ENCODE measurements at regions not wholly inside any gene's neighbourhood (a gene's known extent, or its start where the extent isn't known, plus 50 kb on each side); places are given as distances from the start of the nearest gene placed in this dataset.
"Not testable (repeated sequence)": the region's sequence is repeated elsewhere in the genome, so short reads cannot be mapped to it uniquely, and the experiment has no call there.

DNA sequence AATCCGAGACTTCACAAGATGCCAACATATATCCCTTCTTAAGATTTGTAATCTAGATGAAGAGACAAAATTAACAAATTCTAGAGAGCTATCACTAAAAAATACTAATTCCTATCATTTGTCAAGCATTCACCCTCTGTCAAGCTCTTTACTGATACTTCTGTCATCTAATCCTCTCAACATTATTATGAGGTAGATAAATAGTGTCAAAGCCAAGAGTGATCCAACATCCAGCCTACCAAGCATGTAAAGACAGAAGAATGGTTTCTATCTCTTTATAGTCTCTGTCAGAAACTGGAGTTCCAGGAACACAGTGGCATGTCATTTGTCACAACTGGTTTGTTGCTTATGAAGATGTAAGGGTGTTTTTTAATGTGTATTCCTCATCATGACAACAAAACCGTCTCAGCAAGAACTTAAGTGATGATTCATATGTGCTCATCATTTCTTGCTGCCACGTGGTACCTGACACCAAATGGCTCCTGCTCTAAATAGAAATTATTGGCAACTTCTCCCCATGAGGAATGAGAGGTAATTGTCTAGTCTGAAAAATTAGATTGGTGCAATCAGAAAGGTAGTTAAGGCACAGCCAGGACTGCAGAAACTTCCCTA lies 196.8 kb downstream of the TOX3 start:
- H3K27ac Mint-ChIP-seq, result no peak overlapping the region
- DNase-seq, result no peak
- H3K4me1 Mint-ChIP-seq (ENCODE audit: low read depth), result no peaks in the 10 kb centered on the region
- no peaks in the 10 kb centered on the region for H3K36me3 Mint-ChIP-seq (ENCODE audit: low read depth)
- H3K9me3 Mint-ChIP-seq, result peaks cover 24% of the 10 kb centered on the region
- no peak overlapping the region for H3K4me3 Mint-ChIP-seq
- H3K27me3 Mint-ChIP-seq, result no peaks in the 10 kb centered on the region

- no peak for DNase-seq
- Mint-ChIP-seq H3K27me3 (no peaks in the 10 kb centered on the region), H3K27ac (no peak overlapping the region), H3K4me3 (no peak overlapping the region), H3K9me3 (peaks cover 20% of the 10 kb centered on the region), H3K4me1 (ENCODE audit: low read depth) (no peaks in the 10 kb centered on the region), H3K36me3 (ENCODE audit: low read depth) (no peaks in the 10 kb centered on the region)
Measured at GRCh38 chr16:52346709-52347108, 200.2 kb downstream of the TOX3 start.

DNA sequence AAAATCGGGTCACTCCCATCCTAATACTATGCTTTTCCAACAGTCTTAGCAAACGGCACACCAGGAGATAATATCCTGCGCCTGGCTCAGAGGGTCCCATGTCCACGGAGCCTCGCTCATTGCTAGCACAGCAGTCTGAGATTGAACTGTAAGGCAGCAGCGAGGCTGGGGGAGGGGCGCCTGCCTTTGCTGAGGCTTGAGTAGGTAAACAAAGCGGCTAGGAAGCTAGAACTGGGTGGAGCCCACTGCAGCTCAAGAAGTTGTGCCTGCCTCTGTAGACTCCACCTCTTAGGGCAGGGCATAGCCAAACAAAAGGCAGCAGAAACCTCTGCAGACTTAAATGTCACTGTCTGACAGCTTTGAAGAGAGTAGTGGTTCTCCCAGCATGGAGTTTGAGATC lies 213.3 kb downstream of the TOX3 start:
- peaks cover 14% of the 10 kb centered on the region for H3K9me3 Mint-ChIP-seq
- H3K27ac Mint-ChIP-seq; H3K4me1 Mint-ChIP-seq (ENCODE audit: low read depth); H3K27me3 Mint-ChIP-seq; H3K36me3 Mint-ChIP-seq (ENCODE audit: low read depth); DNase-seq; H3K4me3 Mint-ChIP-seq: not testable (repeated sequence)

DNA sequence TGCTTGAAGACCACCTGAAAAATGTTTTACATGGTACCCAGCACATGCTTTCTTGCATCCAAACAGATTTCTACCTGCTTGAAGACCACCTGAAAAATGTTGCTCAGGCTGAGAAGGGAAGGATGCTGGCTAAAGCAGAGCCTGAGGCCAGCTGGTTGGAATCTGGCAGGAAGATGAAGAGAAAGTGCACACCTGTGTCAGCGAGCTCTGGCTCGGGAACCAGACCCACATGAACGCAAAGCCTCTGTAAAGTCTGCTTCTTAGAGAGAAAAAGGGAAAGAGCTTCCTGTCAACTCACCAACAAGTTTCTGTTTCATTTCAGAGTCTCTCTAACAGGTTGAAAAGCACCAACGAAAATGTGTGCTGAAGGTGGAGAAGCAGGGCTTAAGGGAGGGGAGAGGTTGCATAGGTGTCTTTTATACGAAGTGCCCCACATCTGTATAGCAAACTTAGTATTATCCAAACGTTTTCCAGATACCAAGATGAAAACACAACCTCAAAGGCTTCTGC lies 226.0 kb downstream of the TOX3 start:
- no peaks in the 10 kb centered on the region for H3K4me1 Mint-ChIP-seq (ENCODE audit: low read depth)
- H3K36me3 Mint-ChIP-seq (ENCODE audit: low read depth), result no peaks in the 10 kb centered on the region
- H3K4me3 Mint-ChIP-seq, result no peak overlapping the region
- H3K27me3 Mint-ChIP-seq, result no peaks in the 10 kb centered on the region
- peaks cover 12% of the 10 kb centered on the region for H3K9me3 Mint-ChIP-seq
- no peak overlapping the region for H3K27ac Mint-ChIP-seq
- DNase-seq, result no peak

- Mint-ChIP-seq H3K27me3 (no peaks in the 10 kb centered on the region), H3K36me3 (ENCODE audit: low read depth) (no peaks in the 10 kb centered on the region), H3K4me1 (ENCODE audit: low read depth) (no peaks in the 10 kb centered on the region), H3K27ac (no peak overlapping the region), H3K9me3 (peaks cover 12% of the 10 kb centered on the region), H3K4me3 (no peak overlapping the region)
- DNase-seq, result no peak
Measured at GRCh38 chr16:52318302-52319009, 228.5 kb downstream of the TOX3 start.

DNA sequence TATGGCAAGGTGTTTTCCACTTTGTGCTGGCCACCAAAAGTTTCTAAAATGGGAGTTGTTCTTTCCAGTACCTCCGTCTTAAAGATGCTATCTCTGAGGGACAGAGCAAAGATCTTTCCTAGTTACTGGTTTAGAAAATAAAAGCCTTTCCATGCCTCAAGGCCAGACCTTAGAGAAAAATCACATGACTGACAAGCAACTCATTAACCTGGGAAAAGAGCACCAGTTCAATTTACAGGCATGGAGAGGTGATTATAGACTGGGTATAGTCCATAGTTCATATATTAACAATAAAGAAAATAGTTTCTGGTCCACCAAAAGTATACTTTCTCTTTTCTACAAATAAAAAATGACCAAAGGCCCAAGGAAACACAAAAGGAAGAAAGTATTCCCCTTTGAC lies 230.7 kb downstream of the TOX3 start:
- no peaks in the 10 kb centered on the region for H3K27me3 Mint-ChIP-seq
- peaks cover 3% of the 10 kb centered on the region for H3K9me3 Mint-ChIP-seq
- no peak for DNase-seq
- no peak overlapping the region for H3K4me3 Mint-ChIP-seq
- H3K27ac Mint-ChIP-seq, result no peak overlapping the region
- no peaks in the 10 kb centered on the region for H3K36me3 Mint-ChIP-seq (ENCODE audit: low read depth)
- no peaks in the 10 kb centered on the region for H3K4me1 Mint-ChIP-seq (ENCODE audit: low read depth)

DNA sequence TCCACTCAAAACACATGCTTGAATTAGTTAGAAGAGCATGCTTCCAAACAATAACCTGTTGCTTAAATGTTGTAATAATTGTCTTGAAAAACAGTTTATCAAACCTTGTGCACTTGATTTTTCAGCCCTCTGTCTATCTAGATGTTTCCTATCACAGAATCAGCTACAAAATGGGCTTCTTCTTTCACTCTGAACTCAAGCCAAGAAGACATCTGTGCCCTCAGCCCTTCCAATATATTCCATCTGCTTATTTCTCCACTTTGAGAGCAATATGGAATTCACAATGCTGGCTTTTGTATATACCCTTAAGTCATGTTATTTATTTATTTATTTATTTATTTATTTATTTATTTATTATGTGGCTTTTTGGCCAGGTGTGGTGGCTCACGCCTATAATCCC lies 234.2 kb downstream of the TOX3 start:
- Mint-ChIP-seq H3K27me3 (no peaks in the 10 kb centered on the region), H3K36me3 (ENCODE audit: low read depth) (no peaks in the 10 kb centered on the region)

GRCh38 chr16:52309446-52310416 lies 237.2 kb downstream of the TOX3 start:
- Mint-ChIP-seq H3K27me3 (no peaks in the 10 kb centered on the region), H3K4me1 (ENCODE audit: low read depth) (no peaks in the 10 kb centered on the region), H3K4me3 (no peak overlapping the region), H3K9me3 (peaks cover 4% of the 10 kb centered on the region), H3K27ac (no peak overlapping the region), H3K36me3 (ENCODE audit: low read depth) (no peaks in the 10 kb centered on the region)
- no peak for DNase-seq

More for the DNA sequence above, 234.2 kb downstream of the TOX3 start:
- no peaks in the 10 kb centered on the region for H3K4me1 Mint-ChIP-seq (ENCODE audit: low read depth)
- peaks cover 4% of the 10 kb centered on the region for H3K9me3 Mint-ChIP-seq
- no peak overlapping the region for H3K4me3 Mint-ChIP-seq
- DNase-seq, result no peak
- no peak overlapping the region for H3K27ac Mint-ChIP-seq

- DNase-seq, result no peak
- Mint-ChIP-seq H3K9me3 (peaks cover 4% of the 10 kb centered on the region), H3K27me3 (no peaks in the 10 kb centered on the region), H3K36me3 (ENCODE audit: low read depth) (no peaks in the 10 kb centered on the region), H3K27ac (no peak overlapping the region), H3K4me3 (no peak overlapping the region), H3K4me1 (ENCODE audit: low read depth) (no peaks in the 10 kb centered on the region)
Measured at GRCh38 chr16:52308051-52308450, 238.9 kb downstream of the TOX3 start.

DNA sequence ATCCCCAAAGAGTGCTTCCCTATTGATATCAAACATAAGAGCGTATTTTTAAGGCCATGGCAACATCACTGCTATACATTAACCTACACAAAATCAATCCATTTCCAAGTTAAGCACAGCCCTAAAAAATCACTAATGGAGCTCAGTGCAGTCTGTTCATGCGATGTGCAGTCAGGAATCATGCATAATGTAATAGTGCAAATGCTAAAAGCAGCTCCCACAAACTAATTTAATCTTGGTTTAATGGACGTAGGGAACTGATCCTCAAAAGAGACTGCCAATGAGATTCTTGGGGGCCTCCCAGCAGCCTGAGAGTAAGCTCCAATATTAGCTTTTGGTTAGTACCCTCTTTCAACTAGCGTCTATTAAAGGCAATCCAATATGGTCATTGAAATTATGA lies 245.9 kb downstream of the TOX3 start:
- H3K4me3 Mint-ChIP-seq, result no peak overlapping the region

GRCh38 chr16:52298769-52299168 lies 248.2 kb downstream of the TOX3 start:
- no peaks in the 10 kb centered on the region for H3K4me1 Mint-ChIP-seq (ENCODE audit: low read depth)
- DNase-seq, result no peak
- H3K36me3 Mint-ChIP-seq (ENCODE audit: low read depth), result no peaks in the 10 kb centered on the region
- no peak overlapping the region for H3K27ac Mint-ChIP-seq
- H3K27me3 Mint-ChIP-seq, result no peaks in the 10 kb centered on the region
- H3K9me3 Mint-ChIP-seq, result peaks cover 13% of the 10 kb centered on the region
- H3K4me3 Mint-ChIP-seq, result no peak overlapping the region

More for the DNA sequence above, 245.9 kb downstream of the TOX3 start:
- no peaks in the 10 kb centered on the region for H3K36me3 Mint-ChIP-seq (ENCODE audit: low read depth)
- no peaks in the 10 kb centered on the region for H3K4me1 Mint-ChIP-seq (ENCODE audit: low read depth)
- no peak for DNase-seq
- no peak overlapping the region for H3K27ac Mint-ChIP-seq
- H3K9me3 Mint-ChIP-seq, result peaks cover 10% of the 10 kb centered on the region
- H3K27me3 Mint-ChIP-seq, result no peaks in the 10 kb centered on the region

DNA sequence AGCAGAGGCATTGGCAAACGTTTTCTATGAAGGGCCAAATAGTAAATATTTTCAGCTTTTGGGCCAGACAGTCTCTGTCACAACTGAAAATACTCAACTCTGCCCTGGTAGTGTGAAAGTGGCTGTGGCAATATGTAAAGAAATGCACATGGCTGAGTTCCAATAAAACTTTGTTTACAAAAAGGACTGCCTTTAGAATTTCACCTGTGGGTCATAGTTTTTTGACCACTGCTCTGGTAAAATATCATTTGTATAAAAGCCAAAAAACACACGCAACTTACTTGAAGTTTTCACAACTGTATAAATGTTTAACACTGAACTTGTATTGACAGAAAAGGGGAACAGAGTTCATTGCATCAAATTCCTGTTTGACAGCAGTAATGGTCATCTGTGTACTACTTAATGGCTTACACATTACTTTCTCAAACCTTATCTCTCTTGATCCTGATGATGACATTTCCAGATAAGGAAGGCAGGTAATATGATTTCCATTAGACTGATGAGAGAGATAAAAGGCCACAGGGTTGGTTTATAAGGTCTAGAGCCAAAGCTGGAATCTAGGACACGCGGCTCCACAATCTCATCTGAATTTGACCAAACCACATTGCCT lies 250.1 kb downstream of the TOX3 start:
- H3K9me3 Mint-ChIP-seq; H3K4me3 Mint-ChIP-seq; H3K27me3 Mint-ChIP-seq; H3K27ac Mint-ChIP-seq; DNase-seq; H3K36me3 Mint-ChIP-seq (ENCODE audit: low read depth); H3K4me1 Mint-ChIP-seq (ENCODE audit: low read depth): not testable (repeated sequence)

- Mint-ChIP-seq H3K4me3 (no peak overlapping the region), H3K27me3 (no peaks in the 10 kb centered on the region), H3K9me3 (peaks cover 5% of the 10 kb centered on the region), H3K27ac (no peak overlapping the region), H3K4me1 (ENCODE audit: low read depth) (no peaks in the 10 kb centered on the region), H3K36me3 (ENCODE audit: low read depth) (no peaks in the 10 kb centered on the region)
- DNase-seq, result no peak
Measured at GRCh38 chr16:52296076-52296475, 250.9 kb downstream of the TOX3 start.

- Mint-ChIP-seq H3K4me1 (ENCODE audit: low read depth) (no peaks in the 10 kb centered on the region), H3K4me3 (no peak overlapping the region), H3K27ac (no peak overlapping the region), H3K27me3 (no peaks in the 10 kb centered on the region), H3K9me3 (peaks cover 5% of the 10 kb centered on the region), H3K36me3 (ENCODE audit: low read depth) (no peaks in the 10 kb centered on the region)
- no peak for DNase-seq
Measured at GRCh38 chr16:52294660-52295059, 252.3 kb downstream of the TOX3 start.
